ENCODE measurements at regions not wholly inside any gene's neighbourhood (a gene's known extent, or its start where the extent isn't known, plus 50 kb on each side); places are given as distances from the start of the nearest gene placed in this dataset.

GRCh38 chr3:5331567-5332269, 144.2 kb downstream of the EDEM1 start:
- Histone ChIP-seq H3K36me3 (no peaks in the 10 kb centered on the region), H3K27me3 (replicated peaks; ENCODE audit: insufficient read depth) (no peaks in the 10 kb centered on the region), H3K4me1 (ENCODE audit: control insufficient read depth in 1 of 2, low read depth in 2 of 2) (no peaks in the 10 kb centered on the region), H3K9me3 (no peaks in the 10 kb centered on the region), H3K27ac (no peak overlapping the region), H3K4me3 (no peak overlapping the region)
- DNase-seq (ENCODE audit: low spot score) (no peak), ATAC-seq (ENCODE audit: insufficient number of reproducible peaks, low FRiP score, low read depth) (no peak)
- TF ChIP-seq CTCF (IDR thresholded peaks at IDR 0.05): no peak

GRCh38 chr3:5332270-5332956, 144.9 kb downstream of the EDEM1 start:
- no peak for TF ChIP-seq CTCF (IDR thresholded peaks at IDR 0.05)
- no peak for ATAC-seq (ENCODE audit: insufficient number of reproducible peaks, low FRiP score, low read depth)

GRCh38 chr3:5339967-5340535, 152.5 kb downstream of the EDEM1 start:
- H3K36me3 ChIP-seq: no peaks in the 10 kb centered on the region
- H3K27me3 ChIP-seq (replicated peaks; ENCODE audit: insufficient read depth): no peaks in the 10 kb centered on the region
- TF ChIP-seq CTCF (IDR thresholded peaks at IDR 0.05): no peak
- ATAC-seq (ENCODE audit: insufficient number of reproducible peaks, low FRiP score, low read depth) (no peak), DNase-seq (ENCODE audit: low spot score) (no peak)
- H3K4me3 ChIP-seq: no peak overlapping the region
- H3K4me1 ChIP-seq (ENCODE audit: control insufficient read depth in 1 of 2, low read depth in 2 of 2): no peaks in the 10 kb centered on the region
- no peaks in the 10 kb centered on the region for H3K9me3 ChIP-seq
- no peak overlapping the region for H3K27ac ChIP-seq

More at GRCh38 chr3:5332270-5332956, 144.9 kb downstream of the EDEM1 start:
- Histone ChIP-seq H3K36me3 (no peaks in the 10 kb centered on the region), H3K27ac (no peak overlapping the region), H3K4me1 (ENCODE audit: control insufficient read depth in 1 of 2, low read depth in 2 of 2) (no peaks in the 10 kb centered on the region), H3K4me3 (no peak overlapping the region), H3K9me3 (no peaks in the 10 kb centered on the region), H3K27me3 (replicated peaks; ENCODE audit: insufficient read depth) (no peaks in the 10 kb centered on the region)
- DNase-seq (ENCODE audit: low spot score): no peak

GRCh38 chr3:5341610-5342009, 154.1 kb downstream of the EDEM1 start:
- H3K9me3 ChIP-seq: no peaks in the 10 kb centered on the region
- ATAC-seq (ENCODE audit: insufficient number of reproducible peaks, low FRiP score, low read depth): no peak
- H3K36me3 ChIP-seq: no peaks in the 10 kb centered on the region
- H3K27ac ChIP-seq: no peak overlapping the region
- no peak for TF ChIP-seq CTCF (IDR thresholded peaks at IDR 0.05)
- no peaks in the 10 kb centered on the region for H3K4me1 ChIP-seq (ENCODE audit: control insufficient read depth in 1 of 2, low read depth in 2 of 2)
- no peak overlapping the region for H3K4me3 ChIP-seq
- no peaks in the 10 kb centered on the region for H3K27me3 ChIP-seq (replicated peaks; ENCODE audit: insufficient read depth)
- no peak for DNase-seq (ENCODE audit: low spot score)

GRCh38 chr3:5343459-5343858, 156.0 kb downstream of the EDEM1 start:
- Histone ChIP-seq H3K4me3 (no peak overlapping the region), H3K27me3 (replicated peaks; ENCODE audit: insufficient read depth) (no peaks in the 10 kb centered on the region), H3K9me3 (no peaks in the 10 kb centered on the region), H3K27ac (no peak overlapping the region), H3K36me3 (no peaks in the 10 kb centered on the region), H3K4me1 (ENCODE audit: control insufficient read depth in 1 of 2, low read depth in 2 of 2) (no peaks in the 10 kb centered on the region)
- no peak for TF ChIP-seq CTCF (IDR thresholded peaks at IDR 0.05)
- no peak for ATAC-seq (ENCODE audit: insufficient number of reproducible peaks, low FRiP score, low read depth)
- no peak for DNase-seq (ENCODE audit: low spot score)
